ENCODE measurements at regions not wholly inside any gene's neighbourhood (a gene's known extent, or its start where the extent isn't known, plus 50 kb on each side); places are given as distances from the start of the nearest gene placed in this dataset.
A peak's percentile ranks its signal among the peaks of the same experiment; 100 is the strongest.
"Not testable (repeated sequence)": the region's sequence is repeated elsewhere in the genome, so short reads cannot be mapped to it uniquely, and the experiment has no call there.

DNA sequence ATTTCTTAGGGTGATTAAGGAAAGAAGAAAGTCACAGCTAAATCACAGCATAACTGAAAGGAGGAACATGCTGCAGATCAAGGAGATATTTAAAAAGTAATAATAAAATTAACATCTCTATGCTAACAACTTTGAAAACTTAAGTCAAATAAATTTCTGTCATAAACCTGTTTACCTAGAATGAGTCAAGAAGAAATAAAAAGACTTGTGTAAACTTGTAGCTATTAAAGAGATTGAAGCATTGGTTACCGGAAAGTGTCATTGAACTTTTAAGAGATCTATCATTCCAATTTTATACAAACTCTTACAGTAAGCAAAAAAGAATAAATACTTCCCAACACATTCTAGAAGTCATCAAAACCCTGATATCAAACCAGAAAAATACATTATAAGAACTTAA, 520.1 kb upstream of the SYT4 start:
- no peak for DNase-seq

- DNase-seq = no peak
These were observed 523.3 kb upstream of the SYT4 start for GRCh38 chr18:43800584-43800983.

DNA sequence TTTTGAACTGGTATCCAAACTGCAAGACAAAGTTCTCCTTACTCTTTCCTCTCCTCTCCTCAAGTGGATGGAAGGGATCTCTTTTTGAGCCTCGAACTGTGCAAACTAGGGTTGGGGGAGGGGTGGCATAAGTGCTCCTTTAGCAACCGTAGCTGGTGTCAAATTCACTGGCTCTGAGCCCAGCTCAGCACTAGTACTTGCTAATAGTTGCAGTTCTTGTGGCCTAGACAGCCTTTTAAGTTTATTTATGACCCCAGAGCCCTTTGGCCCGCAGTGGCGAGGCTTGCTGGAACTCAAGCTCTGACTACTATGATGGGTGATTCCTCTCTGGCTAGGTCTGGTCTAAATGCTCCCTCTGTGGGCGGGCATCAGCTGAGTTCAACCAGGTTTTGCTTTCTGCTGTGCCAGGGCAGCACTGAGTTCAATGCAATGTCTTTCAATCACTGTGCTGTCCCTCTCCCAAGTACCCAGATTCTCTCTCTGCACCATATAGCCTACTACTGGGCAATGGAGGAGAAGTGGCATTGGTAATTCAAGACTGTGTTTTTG, 528.4 kb upstream of the SYT4 start:
- peak in 1 of 2 donors; percentile 16 for DNase-seq

DNA sequence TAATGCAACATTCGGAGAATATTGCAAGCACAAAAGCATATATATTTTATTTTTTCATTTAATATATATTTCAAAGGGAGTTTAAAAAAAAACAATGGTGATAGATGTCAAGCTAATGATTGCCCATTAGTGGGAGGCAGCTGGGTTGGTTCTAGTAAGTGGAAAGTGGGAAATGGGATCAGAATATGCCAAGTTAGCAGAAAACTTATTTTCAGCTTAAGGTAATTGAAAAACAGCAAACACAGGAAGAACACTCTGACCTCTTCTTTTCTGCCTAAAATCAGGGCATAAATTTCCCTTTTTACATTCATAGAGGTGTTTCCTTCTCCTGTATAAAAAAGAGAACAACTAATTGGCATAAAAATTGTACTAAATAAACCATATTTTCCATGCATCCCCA, 535.3 kb upstream of the SYT4 start:
- no peak for DNase-seq

DNA sequence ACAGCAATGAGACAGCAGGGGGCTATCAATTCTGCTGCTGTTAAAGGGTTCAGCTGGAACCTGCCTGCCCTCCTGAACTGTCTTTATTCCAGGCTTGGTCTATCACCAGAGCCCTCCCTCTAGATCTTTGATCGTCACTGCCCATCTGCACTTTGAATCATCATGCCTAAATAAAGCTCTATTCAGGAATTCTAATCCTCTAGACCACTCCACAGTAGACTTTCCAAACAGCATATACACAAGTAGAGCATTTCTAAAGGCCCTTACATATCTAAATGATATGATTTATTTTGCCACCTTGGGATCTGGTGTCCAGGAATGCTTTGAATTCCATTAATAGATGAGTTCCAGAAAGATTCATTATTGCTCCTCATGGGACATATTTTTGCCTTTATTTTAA, 542.1 kb upstream of the SYT4 start:
- DNase-seq = no peak

DNA sequence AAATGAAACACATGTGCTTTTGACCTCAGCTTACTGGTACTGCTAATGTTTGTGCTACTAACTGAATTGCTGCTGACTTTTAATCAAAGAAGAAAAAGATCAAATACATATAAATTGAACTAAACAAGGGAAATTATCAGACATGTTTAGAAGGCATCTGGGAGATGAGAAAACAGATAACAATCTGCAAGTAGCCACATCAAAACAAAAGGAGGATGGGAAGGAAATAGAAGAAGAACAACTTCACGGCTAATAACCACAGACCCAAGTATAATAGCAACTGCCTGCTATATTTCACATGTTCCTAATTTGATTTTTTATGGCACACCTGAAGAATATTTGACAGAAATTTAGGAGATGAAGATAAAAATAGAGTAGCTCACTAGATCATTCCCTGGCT, 542.6 kb upstream of the SYT4 start:
- no peak for DNase-seq

DNA sequence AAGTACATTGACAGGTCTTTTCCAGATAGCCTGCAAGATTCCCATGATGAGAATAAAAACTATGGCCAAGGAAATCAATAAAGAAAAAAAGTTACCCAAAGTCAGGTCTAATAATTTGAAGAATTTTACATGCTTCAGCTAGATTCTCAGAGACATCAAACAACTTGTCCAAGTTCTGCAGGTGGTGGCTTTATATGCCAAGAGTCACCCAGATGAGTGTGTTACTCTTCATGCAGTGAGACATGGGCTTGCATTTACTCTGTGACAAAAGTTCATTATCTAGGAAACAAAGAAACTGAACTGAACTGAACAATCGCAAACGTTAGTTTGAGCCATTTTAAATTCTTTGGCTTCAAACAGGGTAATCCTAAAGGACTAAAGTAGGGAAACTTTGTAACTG, 548.5 kb upstream of the SYT4 start:
- DNase-seq = no peak

GRCh38 chr18:43826215-43826614, 548.9 kb upstream of the SYT4 start:
- DNase-seq = no peak

- DNase-seq = no peak
These were observed 550.0 kb upstream of the SYT4 start for GRCh38 chr18:43827311-43827710.

- no peak for DNase-seq
These were observed 553.0 kb upstream of the SYT4 start for GRCh38 chr18:43830303-43830702.

- peak; percentile 38 to 57 for DNase-seq
These were observed 553.7 kb upstream of the SYT4 start for GRCh38 chr18:43830947-43831346.

DNA sequence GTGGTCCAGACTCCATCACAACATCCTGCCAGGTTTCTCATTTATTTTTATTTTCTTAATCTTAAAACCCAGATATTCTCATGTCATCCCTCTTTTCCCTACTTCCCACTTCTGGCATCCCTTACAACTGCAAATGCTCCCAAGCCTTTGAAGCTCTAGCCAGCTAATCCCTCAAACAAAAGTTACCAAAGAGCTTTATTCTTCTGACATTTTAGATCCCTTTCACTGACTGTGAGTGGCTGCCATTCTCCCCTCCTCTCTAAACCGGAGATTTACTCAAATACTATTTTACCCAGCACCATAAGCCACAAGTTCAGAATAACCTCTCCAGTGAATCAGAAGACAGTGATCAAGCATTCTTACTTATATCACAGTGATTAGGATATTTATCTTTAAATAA, 569.0 kb upstream of the SYT4 start:
- DNase-seq = no peak

GRCh38 chr18:43847164-43848091, 570.1 kb upstream of the SYT4 start:
- peak; percentile 84 to 87 for DNase-seq

DNA sequence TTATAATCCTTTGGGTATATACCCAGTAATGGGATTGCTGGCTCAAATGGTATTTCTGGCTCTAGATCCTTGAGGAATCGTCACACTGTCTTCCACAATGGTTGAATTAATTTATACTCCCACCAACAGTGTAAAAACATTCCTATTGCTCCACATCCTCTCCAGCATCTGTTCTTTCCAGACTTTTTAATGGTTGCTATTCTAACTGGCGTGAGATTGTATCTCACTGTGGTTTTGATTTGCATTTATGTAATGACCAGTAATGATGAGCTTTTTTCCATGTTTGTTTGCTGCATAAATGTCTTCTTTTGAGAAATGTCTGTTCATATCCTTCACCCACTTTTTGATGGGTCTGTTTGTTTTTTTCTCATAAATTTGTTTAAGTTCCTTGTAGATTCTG, 572.5 kb upstream of the SYT4 start:
- not testable (repeated sequence) for DNase-seq

DNA sequence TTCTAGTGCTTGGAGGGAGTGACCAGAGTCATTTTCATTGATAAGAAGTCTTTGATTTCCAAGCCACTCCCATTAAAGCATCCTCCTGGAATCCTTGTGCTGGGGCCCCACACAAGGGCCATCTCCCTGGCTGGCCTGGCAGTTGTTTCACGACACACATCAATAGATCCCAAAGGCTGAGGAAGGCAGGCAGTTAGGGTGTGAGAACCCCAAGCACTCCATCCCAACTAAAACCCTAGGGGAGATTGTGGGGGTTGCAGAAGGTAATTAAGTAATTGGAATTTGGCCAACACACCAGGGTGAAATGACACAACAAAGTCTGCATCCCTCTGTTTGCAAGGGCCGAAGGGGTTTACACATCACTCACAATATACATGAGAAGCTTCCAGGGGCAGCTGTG, 578.1 kb upstream of the SYT4 start:
- no peak for DNase-seq

- DNase-seq = no peak
These were observed 585.9 kb upstream of the SYT4 start for GRCh38 chr18:43863180-43863579.

- no peak for DNase-seq
These were observed 589.4 kb upstream of the SYT4 start for GRCh38 chr18:43866696-43867095.

DNA sequence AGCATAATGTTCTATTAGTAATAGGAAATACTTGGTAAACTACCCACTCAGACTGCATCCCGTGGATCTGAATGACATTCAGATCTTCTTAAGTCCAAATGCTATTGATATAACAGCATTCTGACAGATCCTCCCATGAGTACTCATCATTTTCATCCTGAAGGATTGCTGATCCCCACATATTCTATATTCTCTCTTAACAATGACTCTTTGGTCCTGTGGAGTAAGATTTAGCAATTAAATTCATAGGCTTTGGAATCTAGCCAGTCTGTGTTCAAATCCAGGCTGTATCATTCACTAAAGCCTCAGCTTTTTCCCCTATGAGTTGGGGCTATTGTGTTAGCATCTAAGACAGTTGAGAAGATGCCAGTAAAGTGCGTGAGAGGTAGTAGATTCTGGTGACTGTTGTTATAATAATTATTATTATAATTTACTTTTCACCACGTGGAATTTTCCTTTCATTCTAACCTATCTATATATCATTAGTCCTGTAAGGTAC, 591.3 kb upstream of the SYT4 start:
- no peak for DNase-seq

DNA sequence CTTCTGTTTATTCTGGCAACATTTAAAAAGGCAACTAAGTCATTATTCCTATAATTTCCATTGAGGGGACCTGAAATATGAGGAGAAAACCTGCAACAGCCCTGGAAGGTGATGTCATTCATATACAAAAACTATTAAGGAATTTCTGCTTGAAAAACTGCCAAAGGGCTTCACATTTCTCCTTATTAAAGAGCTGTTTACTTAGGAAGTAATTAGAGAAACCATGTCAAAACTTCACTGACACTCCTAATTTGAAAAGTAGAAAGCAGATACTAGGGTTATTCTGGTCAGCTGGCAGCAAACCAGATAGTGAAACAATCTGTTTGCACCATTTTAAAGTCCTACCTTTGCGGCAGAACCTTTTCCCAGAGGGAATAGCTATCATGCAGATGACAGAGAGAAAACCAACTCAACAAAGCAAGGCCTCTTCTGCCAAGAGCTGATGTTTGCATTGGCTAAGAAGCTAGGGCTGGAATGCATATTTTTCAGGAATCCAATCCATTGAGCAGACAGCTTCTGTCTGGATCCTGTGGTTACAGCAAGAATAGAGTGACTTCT, 592.2 kb upstream of the SYT4 start:
- DNase-seq = peak in 1 of 2 donors; percentile 26

DNA sequence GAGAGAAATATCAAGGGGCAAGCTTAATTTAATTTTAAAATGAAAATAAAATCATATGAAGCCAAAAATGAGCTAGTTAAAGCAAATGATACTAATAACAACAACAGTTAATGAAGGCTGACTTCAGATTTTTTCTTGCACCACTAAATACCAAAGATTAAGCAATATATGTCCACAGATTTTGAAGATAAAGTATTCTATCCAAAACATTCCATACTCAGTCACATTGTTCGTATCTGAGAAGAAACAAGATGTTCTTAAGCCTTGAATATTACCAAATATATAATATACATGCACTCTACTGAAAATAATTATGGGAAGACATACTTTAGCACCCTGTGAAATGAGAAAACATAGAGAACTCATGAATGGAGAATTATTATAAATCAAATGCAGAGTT, 593.3 kb upstream of the SYT4 start:
- no peak for DNase-seq

DNA sequence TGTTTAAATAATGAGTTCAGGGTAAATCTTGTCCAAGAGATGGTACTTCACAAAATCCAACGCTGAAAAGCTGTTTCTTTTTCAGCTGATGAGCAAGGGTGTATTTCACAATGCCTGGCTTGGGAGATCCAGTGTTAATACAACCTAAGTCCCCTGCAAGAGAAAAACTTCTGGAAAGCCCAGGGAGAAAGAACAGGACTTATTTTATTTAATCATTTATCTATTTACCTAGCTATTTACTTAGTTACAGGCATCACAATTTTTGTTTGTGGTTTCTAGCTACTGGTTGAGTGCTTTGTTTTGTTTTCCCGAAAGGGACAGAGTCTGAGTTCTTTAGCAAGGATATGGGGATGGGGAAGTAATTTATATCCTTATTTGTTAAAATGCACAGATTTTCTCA, 598.2 kb upstream of the SYT4 start:
- DNase-seq = no peak

DNA sequence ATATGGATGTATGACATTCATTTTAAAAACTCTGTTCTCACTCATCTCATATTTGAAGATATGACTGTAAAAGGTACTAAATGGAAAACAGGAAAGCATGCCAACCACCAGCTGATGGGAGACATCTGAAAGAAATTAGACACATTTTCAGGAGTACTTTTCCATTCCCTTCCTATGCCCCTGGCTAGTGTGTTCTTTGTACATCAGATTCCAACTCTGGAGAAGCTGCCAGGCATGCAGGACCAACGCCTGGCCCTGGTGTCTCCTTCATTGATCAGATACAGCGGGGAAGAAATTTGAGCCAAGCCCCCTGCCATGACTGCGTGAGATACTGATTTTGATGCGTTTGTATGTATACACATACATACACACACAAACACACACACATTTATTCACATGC, 599.0 kb upstream of the SYT4 start:
- no peak for DNase-seq

DNA sequence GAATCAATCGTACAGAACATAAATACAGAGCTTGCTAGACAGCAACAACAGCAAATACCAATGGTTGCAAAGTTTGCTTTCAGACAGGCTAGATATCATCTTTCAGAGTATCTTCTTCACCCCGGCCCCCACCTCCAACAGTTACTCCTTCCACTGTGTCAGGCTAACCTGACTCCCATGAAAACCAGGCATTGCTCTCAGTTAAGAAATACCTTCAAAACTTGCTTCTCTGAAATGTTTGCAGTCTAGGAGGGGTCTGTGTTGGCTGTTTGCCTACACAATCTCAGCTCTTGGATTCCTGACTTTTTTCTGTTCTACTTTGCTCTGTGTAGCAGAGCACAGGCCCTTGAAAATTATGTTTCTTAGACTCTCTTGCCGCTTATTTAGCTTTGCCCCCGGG, 599.5 kb upstream of the SYT4 start:
- peak in 1 of 2 donors; percentile 35 for DNase-seq

All from right lung (tissue), 2 donors.